ENCODE measurements at regions not wholly inside any gene's neighbourhood (a gene's known extent, or its start where the extent isn't known, plus 50 kb on each side); places are given as distances from the start of the nearest gene placed in this dataset.

- TF ChIP-seq CTCF (IDR thresholded peaks at IDR 0.05) (no peak), EZH2 (IDR thresholded peaks at IDR 0.05; ENCODE audit: borderline replicate concordance, insufficient read depth, low read depth, low read length, poor library complexity, severe bottlenecking) (no peak)
These were observed 116.7 kb upstream of the SERPIND1 start for GRCh38 chr22:20656902-20657836.

Data from B cell (primary cell).